Fibroblast of mammary gland (primary cell): ENCODE measurements at regions not wholly inside any gene's neighbourhood (a gene's known extent, or its start where the extent isn't known, plus 50 kb on each side); places are given as distances from the start of the nearest gene placed in this dataset.
"Not testable (repeated sequence)": the region's sequence is repeated elsewhere in the genome, so short reads cannot be mapped to it uniquely, and the experiment has no call there.

Source experiments
- DNase-seq: peaks from one replicate; pipeline ENCODE4 v3.0.0-alpha.2; 2010; ENCODE audit warnings: low read depth
- H3K4me3 ChIP-seq: 2 replicates; pipeline ENCODE4 v1.5.1; 2011; ENCODE audit warnings: low read depth, mild to moderate bottlenecking, low read length, moderate library complexity; ENCODE audit not compliant: control insufficient read depth
- CTCF ChIP-seq: conservative IDR thresholded peaks from 2 replicates; pipeline ENCODE4 v1.5.1; 2011; ENCODE audit warnings: low read depth, low read length, inconsistent platforms; ENCODE audit not compliant: control insufficient read depth, insufficient read depth

- DNase-seq, result no peak
- TF ChIP-seq CTCF, result no peak
Observed at GRCh38 chr21:20030390-20030789, 967.8 kb upstream of the NCAM2 start.

GRCh38 chr21:20031807-20032206, 966.4 kb upstream of the NCAM2 start:
- no peak overlapping the region for H3K4me3 ChIP-seq
- no peak for TF ChIP-seq CTCF
- no peak for DNase-seq

More at GRCh38 chr21:20030390-20030789, 967.8 kb upstream of the NCAM2 start:
- H3K4me3 ChIP-seq, result no peak overlapping the region

- TF ChIP-seq CTCF, result no peak
- no peak for DNase-seq
- no peak overlapping the region for H3K4me3 ChIP-seq
Observed at GRCh38 chr21:20040768-20041167, 957.4 kb upstream of the NCAM2 start.

- no peak for DNase-seq
- H3K4me3 ChIP-seq, result no peak overlapping the region
- TF ChIP-seq CTCF, result no peak
Observed at GRCh38 chr21:20045197-20045596, 953.0 kb upstream of the NCAM2 start.

GRCh38 chr21:20048130-20048837, 949.9 kb upstream of the NCAM2 start:
- not testable (repeated sequence) for DNase-seq, H3K4me3 ChIP-seq

GRCh38 chr21:20083336-20083735, 914.9 kb upstream of the NCAM2 start:
- no peak for TF ChIP-seq CTCF
- no peak for DNase-seq
- no peak overlapping the region for H3K4me3 ChIP-seq

- no peak for DNase-seq
- no peak overlapping the region for H3K4me3 ChIP-seq
- TF ChIP-seq CTCF, result no peak
Observed at GRCh38 chr21:20083925-20084324, 914.3 kb upstream of the NCAM2 start.
